Lower lobe of right lung (tissue), 2 donors: ENCODE measurements at regions not wholly inside any gene's neighbourhood (a gene's known extent, or its start where the extent isn't known, plus 50 kb on each side); places are given as distances from the start of the nearest gene placed in this dataset.

Source experiments
- ATAC-seq, 2 donors: fragments of 200-7000 bp; cut with Tn5 transposase; one replicate each; pipeline ENCODE4 v1.9.1; 2020 to 2022; ENCODE audit warnings: mild to moderate bottlenecking in 2 of 2, moderate library complexity in 2 of 2
- DNase-seq: peaks from one replicate; pipeline ENCODE4 v3.0.0-alpha.2; 2020
- H3K27ac ChIP-seq: fragments of 200-600 bp; one replicate; pipeline ENCODE4 v1.8.0; 2022
- H3K27me3 ChIP-seq: fragments of 200-600 bp; one replicate; pipeline ENCODE4 v1.8.0; 2022; ENCODE audit warnings: low read depth
- H3K36me3 ChIP-seq: fragments of 200-600 bp; one replicate; pipeline ENCODE4 v1.8.0; 2022; ENCODE audit warnings: mild to moderate bottlenecking
- H3K4me1 ChIP-seq: fragments of 200-600 bp; one replicate; pipeline ENCODE4 v1.8.0; 2022
- H3K4me3 ChIP-seq: fragments of 200-600 bp; one replicate; pipeline ENCODE4 v1.8.0; 2022; ENCODE audit warnings: mild to moderate bottlenecking
- H3K9me3 ChIP-seq: fragments of 200-600 bp; one replicate; pipeline ENCODE4 v1.8.0; 2022
- CTCF ChIP-seq: fragments of 200-600 bp; IDR thresholded peaks from one replicate; pipeline ENCODE4 v1.8.0; 2022; ENCODE audit warnings: antibody characterized with exemption, mild to moderate bottlenecking
- intact Hi-C: fragments of 100-400 bp; cut with DNase I; formaldehyde crosslinking; loops from one replicate; pipeline ENCODE4 v1.11.0; 2022
- donor health status: DM: no; HTN: yes; CAD: no; lungs with severe emphysema.

- H3K27ac ChIP-seq = no peak overlapping the region
- no peak for TF ChIP-seq CTCF
- no peak for DNase-seq
- no peak for ATAC-seq
- H3K9me3 ChIP-seq = no peaks in the 10 kb centered on the region
- H3K27me3 ChIP-seq = no peaks in the 10 kb centered on the region
- H3K36me3 ChIP-seq = no peaks in the 10 kb centered on the region
- intact Hi-C loops = no loop called here
- H3K4me1 ChIP-seq = no peaks in the 10 kb centered on the region
- H3K4me3 ChIP-seq = no peak overlapping the region
Observed at GRCh38 chr5:130692770-130693169, 472.3 kb downstream of the HINT1 start.

GRCh38 chr5:130689831-130690230 lies 475.2 kb downstream of the HINT1 start:
- Histone ChIP-seq H3K27me3 (no peaks in the 10 kb centered on the region), H3K4me3 (no peak overlapping the region), H3K4me1 (no peaks in the 10 kb centered on the region), H3K9me3 (no peaks in the 10 kb centered on the region), H3K27ac (no peak overlapping the region), H3K36me3 (no peaks in the 10 kb centered on the region)
- ATAC-seq (no peak), DNase-seq (no peak)
- TF ChIP-seq CTCF = no peak
- intact Hi-C loops = no loop called here

GRCh38 chr5:130687085-130687733 lies 477.8 kb downstream of the HINT1 start:
- DNase-seq (no peak), ATAC-seq (no peak)
- no peak for TF ChIP-seq CTCF
- no peaks in the 10 kb centered on the region for H3K9me3 ChIP-seq
- H3K27me3 ChIP-seq = no peaks in the 10 kb centered on the region
- H3K4me1 ChIP-seq = no peaks in the 10 kb centered on the region
- H3K27ac ChIP-seq = no peak overlapping the region
- no peaks in the 10 kb centered on the region for H3K36me3 ChIP-seq
- no peak overlapping the region for H3K4me3 ChIP-seq
- intact Hi-C loops = no loop called here

GRCh38 chr5:130678637-130679036 lies 486.4 kb downstream of the HINT1 start:
- Histone ChIP-seq H3K4me1 (no peaks in the 10 kb centered on the region), H3K27ac (no peak overlapping the region), H3K36me3 (no peaks in the 10 kb centered on the region), H3K4me3 (no peak overlapping the region), H3K27me3 (no peaks in the 10 kb centered on the region), H3K9me3 (no peaks in the 10 kb centered on the region)
- ATAC-seq = no peak
- DNase-seq = no peak
- no peak for TF ChIP-seq CTCF
- intact Hi-C loops = no loop called here

GRCh38 chr5:130666462-130666861 lies 498.6 kb downstream of the HINT1 start:
- H3K4me1 ChIP-seq = no peaks in the 10 kb centered on the region
- ATAC-seq = no peak
- no peak overlapping the region for H3K4me3 ChIP-seq
- no peaks in the 10 kb centered on the region for H3K27me3 ChIP-seq
- intact Hi-C loops = no loop called here
- DNase-seq = no peak
- H3K9me3 ChIP-seq = no peaks in the 10 kb centered on the region
- no peaks in the 10 kb centered on the region for H3K36me3 ChIP-seq
- no peak overlapping the region for H3K27ac ChIP-seq
- no peak for TF ChIP-seq CTCF
